Heart left ventricle (tissue), 13 donors: ENCODE measurements at regions not wholly inside any gene's neighbourhood (a gene's known extent, or its start where the extent isn't known, plus 50 kb on each side); places are given as distances from the start of the nearest gene placed in this dataset.

Source experiments
- POLR2A ChIP-seq, 2 donors: fragments of 450-650 bp; IDR thresholded peaks; one replicate each; pipeline ENCODE4 v1.6.1; 2017; ENCODE audit warnings: antibody characterized with exemption in 2 of 2, mild to moderate bottlenecking in 2 of 2, moderate library complexity in 2 of 2
- TF ChIP-seq, protein P1 (sequence below), 12 donors: fragments of 200-600 bp; sonication (generic) in 4 of 12; IDR thresholded peaks; one replicate each; pipeline versions ENCODE4 v1.5.0 to v1.8.0; 2018 to 2022; ENCODE audit warnings: antibody characterized with exemption in 12 of 12, mild to moderate bottlenecking in 5 of 12
- donor health status: ischemic (EF 13 %, LVEDD 7.1; RV severe dilation, severe dysfunction).
- donor health status: DM: no; HTN: yes; CAD: no.
- donor health status: DM: no; HTN: no; CAD: no.
- donor health status: ischemic (EF 25% LVEDD 6.9; RV normal size, moderate dysfunction).
- donor health status: ischemic (EF 25% LVEDD 5.7; RV mildly dilated, moderate dysfunction).
- donor health status: ischemic (EF 35%, LVEDD 5.7; RV mildly dilated, moderate dysfunction).
- donor health status: nonischemic (EF 11% LVEDD 7.7; RV severe dilation, severe dysfunction).
- donor health status: DM: yes; HTN: yes; CAD: no.
- donor health status: PGD.
- donor health status: ischemic (EF 29% LVEDD 5.4; RV normal size, mild dysfunction).
- donor health status: nonischemic (EF 23%, LVEDD 6.1; RV moderate dilation, normal function).

DNA sequence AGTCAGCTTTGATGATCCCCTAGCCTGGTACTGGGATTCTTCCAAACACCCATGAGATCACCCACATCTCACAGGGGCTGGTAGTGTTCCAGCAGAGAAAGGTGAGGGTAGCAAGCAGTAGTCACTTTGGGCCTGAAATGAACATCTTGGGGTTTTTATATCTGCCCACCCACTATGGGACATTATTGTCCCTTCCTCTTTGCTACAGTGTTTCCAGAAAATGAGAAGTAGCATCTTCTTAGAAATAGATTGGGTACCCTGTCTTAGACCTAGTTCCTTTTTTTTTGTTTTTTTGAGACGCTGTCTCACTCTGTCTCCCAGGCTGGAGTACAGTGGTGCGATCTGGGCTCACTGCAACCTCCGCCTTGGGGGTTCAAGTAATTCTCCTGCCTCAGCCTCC lies 249.2 kb upstream of the ANKRD55 start:
- TF ChIP-seq, protein P1, sequence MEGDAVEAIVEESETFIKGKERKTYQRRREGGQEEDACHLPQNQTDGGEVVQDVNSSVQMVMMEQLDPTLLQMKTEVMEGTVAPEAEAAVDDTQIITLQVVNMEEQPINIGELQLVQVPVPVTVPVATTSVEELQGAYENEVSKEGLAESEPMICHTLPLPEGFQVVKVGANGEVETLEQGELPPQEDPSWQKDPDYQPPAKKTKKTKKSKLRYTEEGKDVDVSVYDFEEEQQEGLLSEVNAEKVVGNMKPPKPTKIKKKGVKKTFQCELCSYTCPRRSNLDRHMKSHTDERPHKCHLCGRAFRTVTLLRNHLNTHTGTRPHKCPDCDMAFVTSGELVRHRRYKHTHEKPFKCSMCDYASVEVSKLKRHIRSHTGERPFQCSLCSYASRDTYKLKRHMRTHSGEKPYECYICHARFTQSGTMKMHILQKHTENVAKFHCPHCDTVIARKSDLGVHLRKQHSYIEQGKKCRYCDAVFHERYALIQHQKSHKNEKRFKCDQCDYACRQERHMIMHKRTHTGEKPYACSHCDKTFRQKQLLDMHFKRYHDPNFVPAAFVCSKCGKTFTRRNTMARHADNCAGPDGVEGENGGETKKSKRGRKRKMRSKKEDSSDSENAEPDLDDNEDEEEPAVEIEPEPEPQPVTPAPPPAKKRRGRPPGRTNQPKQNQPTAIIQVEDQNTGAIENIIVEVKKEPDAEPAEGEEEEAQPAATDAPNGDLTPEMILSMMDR (IDR thresholded peaks at IDR 0.05) = no peak
- TF ChIP-seq POLR2A (IDR thresholded peaks at IDR 0.05) = no peak
